MG63 (cell line): ENCODE measurements at regions not wholly inside any gene's neighbourhood (a gene's known extent, or its start where the extent isn't known, plus 50 kb on each side); places are given as distances from the start of the nearest gene placed in this dataset.

Experiments used
- DNase-seq: peaks from one replicate; pipeline ENCODE4 v3.0.0-alpha.2; 2020
- H3K27me3 ChIP-seq: fragments of 250-450 bp; sonication (Bioruptor Pico); 2 replicates; pipeline ENCODE4 v1.5.1; 2020; ENCODE audit warnings: mild to moderate bottlenecking, moderate library complexity
- H3K36me3 ChIP-seq: fragments of 250-450 bp; sonication (Bioruptor Pico); 2 replicates; pipeline ENCODE4 v1.5.1; 2020; ENCODE audit warnings: mild to moderate bottlenecking, moderate library complexity
- H3K4me3 ChIP-seq: fragments of 250-450 bp; sonication (Bioruptor Pico); 2 replicates; pipeline ENCODE4 v1.5.1; 2020; ENCODE audit warnings: mild to moderate bottlenecking, moderate library complexity
- H3K9me3 ChIP-seq: fragments of 250-450 bp; sonication (Bioruptor Pico); 2 replicates; pipeline ENCODE4 v1.5.1; 2020; ENCODE audit warnings: mild to moderate bottlenecking, moderate library complexity

GRCh38 chr5:167155387-167156005 is 1135.9 kb upstream of the WWC1 start:
- no peak for DNase-seq
- Histone ChIP-seq H3K9me3 (no peaks in the 10 kb centered on the region), H3K27me3 (peaks cover 7% of the 10 kb centered on the region), H3K4me3 (no peak overlapping the region), H3K36me3 (no peaks in the 10 kb centered on the region)

GRCh38 chr5:167156446-167156845 is 1135.0 kb upstream of the WWC1 start:
- DNase-seq: no peak
- Histone ChIP-seq H3K27me3 (peaks cover 7% of the 10 kb centered on the region), H3K9me3 (no peaks in the 10 kb centered on the region), H3K36me3 (no peaks in the 10 kb centered on the region), H3K4me3 (no peak overlapping the region)

- H3K9me3 ChIP-seq: no peaks in the 10 kb centered on the region
- peaks cover 7% of the 10 kb centered on the region for H3K27me3 ChIP-seq
- H3K36me3 ChIP-seq: no peaks in the 10 kb centered on the region
- no peak for DNase-seq
- no peak overlapping the region for H3K4me3 ChIP-seq
These were observed 1132.9 kb upstream of the WWC1 start for GRCh38 chr5:167158588-167158987.

GRCh38 chr5:167160388-167160787 is 1131.1 kb upstream of the WWC1 start:
- H3K36me3 ChIP-seq: no peaks in the 10 kb centered on the region
- no peak for DNase-seq
- H3K27me3 ChIP-seq: peaks cover 5% of the 10 kb centered on the region
- H3K9me3 ChIP-seq: no peaks in the 10 kb centered on the region
- H3K4me3 ChIP-seq: no peak overlapping the region

- no peaks in the 10 kb centered on the region for H3K27me3 ChIP-seq
- DNase-seq: no peak
- no peaks in the 10 kb centered on the region for H3K36me3 ChIP-seq
- no peak overlapping the region for H3K4me3 ChIP-seq
- H3K9me3 ChIP-seq: no peaks in the 10 kb centered on the region
These were observed 1124.7 kb upstream of the WWC1 start for GRCh38 chr5:167166696-167167095.

- H3K27me3 ChIP-seq: no peaks in the 10 kb centered on the region
- no peaks in the 10 kb centered on the region for H3K36me3 ChIP-seq
- H3K4me3 ChIP-seq: no peak overlapping the region
- no peaks in the 10 kb centered on the region for H3K9me3 ChIP-seq
- no peak for DNase-seq
These were observed 1124.2 kb upstream of the WWC1 start for GRCh38 chr5:167167191-167167795.

GRCh38 chr5:167168971-167169370 is 1122.5 kb upstream of the WWC1 start:
- H3K9me3 ChIP-seq: no peaks in the 10 kb centered on the region
- no peaks in the 10 kb centered on the region; the same call in 1 of the 2 replicates for H3K27me3 ChIP-seq
- DNase-seq: no peak
- no peaks in the 10 kb centered on the region for H3K36me3 ChIP-seq
- H3K4me3 ChIP-seq: no peak overlapping the region

GRCh38 chr5:167171056-167171455 is 1120.4 kb upstream of the WWC1 start:
- H3K27me3 ChIP-seq: no peaks in the 10 kb centered on the region; the same call in 1 of the 2 replicates
- H3K36me3 ChIP-seq: no peaks in the 10 kb centered on the region
- no peak for DNase-seq
- no peak overlapping the region for H3K4me3 ChIP-seq
- no peaks in the 10 kb centered on the region for H3K9me3 ChIP-seq

- Histone ChIP-seq H3K9me3 (no peaks in the 10 kb centered on the region), H3K27me3 (no peaks in the 10 kb centered on the region; the same call in 1 of the 2 replicates), H3K36me3 (no peaks in the 10 kb centered on the region), H3K4me3 (no peak overlapping the region)
- no peak for DNase-seq
These were observed 1113.7 kb upstream of the WWC1 start for GRCh38 chr5:167177736-167178135.

GRCh38 chr5:167180906-167181305 is 1110.5 kb upstream of the WWC1 start:
- no peaks in the 10 kb centered on the region for H3K36me3 ChIP-seq
- no peaks in the 10 kb centered on the region for H3K9me3 ChIP-seq
- H3K4me3 ChIP-seq: no peak overlapping the region
- peaks cover 7% of the 10 kb centered on the region; the same call in 1 of the 2 replicates for H3K27me3 ChIP-seq
- DNase-seq: no peak

GRCh38 chr5:167205881-167206280 is 1085.6 kb upstream of the WWC1 start:
- no peak for DNase-seq
- Histone ChIP-seq H3K4me3 (no peak overlapping the region), H3K9me3 (no peaks in the 10 kb centered on the region), H3K27me3 (no peaks in the 10 kb centered on the region; the same call in 1 of the 2 replicates), H3K36me3 (no peaks in the 10 kb centered on the region)

- H3K4me3 ChIP-seq: no peak overlapping the region
- peak; percentile 69 for DNase-seq
These were observed 1084.4 kb upstream of the WWC1 start for GRCh38 chr5:167207081-167207480.

GRCh38 chr5:167208911-167209310 is 1082.5 kb upstream of the WWC1 start:
- Histone ChIP-seq H3K27me3 (no peaks in the 10 kb centered on the region), H3K9me3 (no peaks in the 10 kb centered on the region), H3K36me3 (no peaks in the 10 kb centered on the region), H3K4me3 (no peak overlapping the region)
- no peak for DNase-seq

More at GRCh38 chr5:167207081-167207480, 1084.4 kb upstream of the WWC1 start:
- Histone ChIP-seq H3K27me3 (no peaks in the 10 kb centered on the region; the same call in 1 of the 2 replicates), H3K36me3 (no peaks in the 10 kb centered on the region), H3K9me3 (no peaks in the 10 kb centered on the region)

- DNase-seq: no peak
- H3K27me3 ChIP-seq: no peaks in the 10 kb centered on the region; the same call in 1 of the 2 replicates
- no peak overlapping the region for H3K4me3 ChIP-seq
- H3K9me3 ChIP-seq: no peaks in the 10 kb centered on the region
- H3K36me3 ChIP-seq: no peaks in the 10 kb centered on the region
These were observed 1074.2 kb upstream of the WWC1 start for GRCh38 chr5:167217097-167217743.

GRCh38 chr5:167219298-167219697 is 1072.1 kb upstream of the WWC1 start:
- DNase-seq: no peak
- H3K27me3 ChIP-seq: peaks cover 5% of the 10 kb centered on the region
- no peak overlapping the region for H3K4me3 ChIP-seq
- H3K9me3 ChIP-seq: no peaks in the 10 kb centered on the region
- no peaks in the 10 kb centered on the region for H3K36me3 ChIP-seq

GRCh38 chr5:167226386-167226785 is 1065.1 kb upstream of the WWC1 start:
- Histone ChIP-seq H3K36me3 (no peaks in the 10 kb centered on the region), H3K27me3 (peaks cover 7% of the 10 kb centered on the region), H3K9me3 (peaks cover 10% of the 10 kb centered on the region), H3K4me3 (no peak overlapping the region)
- no peak for DNase-seq

GRCh38 chr5:167228134-167228533 is 1063.3 kb upstream of the WWC1 start:
- Histone ChIP-seq H3K4me3 (no peak overlapping the region), H3K27me3 (peaks cover 7% of the 10 kb centered on the region; the same call in 1 of the 2 replicates), H3K36me3 (no peaks in the 10 kb centered on the region), H3K9me3 (peaks cover 10% of the 10 kb centered on the region)
- no peak for DNase-seq

GRCh38 chr5:167229751-167230150 is 1061.7 kb upstream of the WWC1 start:
- no peak for DNase-seq
- Histone ChIP-seq H3K27me3 (no peaks in the 10 kb centered on the region; the same call in 1 of the 2 replicates), H3K4me3 (no peak overlapping the region), H3K36me3 (no peaks in the 10 kb centered on the region), H3K9me3 (peaks cover 10% of the 10 kb centered on the region)
